ENCODE measurements at regions not wholly inside any gene's neighbourhood (a gene's known extent, or its start where the extent isn't known, plus 50 kb on each side); places are given as distances from the start of the nearest gene placed in this dataset.
"Not testable (repeated sequence)": the region's sequence is repeated elsewhere in the genome, so short reads cannot be mapped to it uniquely, and the experiment has no call there.

DNA sequence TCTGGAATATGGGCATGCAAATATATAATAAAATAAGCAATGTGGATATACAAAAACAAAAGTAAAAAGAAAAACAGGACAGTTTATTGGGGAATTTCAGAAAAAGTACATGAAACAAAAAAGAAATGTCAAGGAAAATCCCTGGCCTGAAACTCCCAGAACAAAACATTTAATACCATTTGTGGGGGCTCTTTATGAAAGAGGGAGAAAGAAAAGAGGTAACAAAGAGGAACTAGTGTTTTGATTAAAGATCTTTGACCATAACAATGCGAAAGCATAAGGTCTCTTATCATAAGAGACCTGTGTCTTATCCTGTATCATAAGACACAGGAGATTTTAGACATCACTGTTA is 88.6 kb upstream of the ARID1B start:
- no peak for DNase-seq (ENCODE audit: low spot score)

DNA sequence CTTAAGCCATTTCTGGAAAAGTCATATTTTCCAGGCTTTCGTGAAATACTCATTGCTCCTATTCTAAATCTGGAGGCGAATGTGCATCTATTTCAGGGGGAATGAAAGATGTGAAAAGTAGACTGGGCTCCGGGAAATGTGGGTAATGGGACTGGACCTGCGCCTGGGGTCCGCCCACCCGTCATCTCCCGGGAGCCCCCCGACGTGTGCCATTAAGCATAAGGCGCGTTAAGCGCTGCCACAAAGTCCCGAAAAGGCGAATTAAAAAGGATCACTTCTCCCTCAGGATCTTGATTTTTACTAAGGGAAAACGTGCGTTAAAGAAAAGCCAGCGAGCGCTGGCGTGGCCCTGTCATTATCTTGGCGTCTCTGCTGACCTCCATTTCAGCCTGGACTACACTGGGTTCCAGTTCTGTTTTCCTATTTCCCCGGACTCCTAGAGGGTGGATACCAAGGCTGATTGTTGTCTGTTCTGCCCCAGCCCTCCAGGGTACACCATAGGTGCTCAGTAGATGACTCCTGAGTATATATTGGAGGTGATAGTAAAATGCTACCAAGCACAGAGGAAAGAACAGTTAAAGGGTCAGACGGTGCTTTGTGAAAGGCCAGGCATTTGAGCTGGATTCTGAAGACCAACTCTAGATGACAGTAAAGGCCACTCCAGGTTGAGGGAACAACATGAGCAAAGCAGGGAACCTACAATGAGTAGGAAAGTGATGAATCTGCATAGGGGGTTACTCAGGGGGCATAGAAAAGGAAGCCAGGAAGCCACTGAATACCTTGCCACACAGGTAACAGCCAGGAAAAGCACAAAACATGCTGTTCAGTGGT is 89.2 kb upstream of the ARID1B start:
- peak; percentile 61 for DNase-seq (ENCODE audit: low spot score)

GRCh38 chr6:156686995-156687788 is 90.0 kb upstream of the ARID1B start:
- peak; percentile 74 for DNase-seq (ENCODE audit: low spot score)

DNA sequence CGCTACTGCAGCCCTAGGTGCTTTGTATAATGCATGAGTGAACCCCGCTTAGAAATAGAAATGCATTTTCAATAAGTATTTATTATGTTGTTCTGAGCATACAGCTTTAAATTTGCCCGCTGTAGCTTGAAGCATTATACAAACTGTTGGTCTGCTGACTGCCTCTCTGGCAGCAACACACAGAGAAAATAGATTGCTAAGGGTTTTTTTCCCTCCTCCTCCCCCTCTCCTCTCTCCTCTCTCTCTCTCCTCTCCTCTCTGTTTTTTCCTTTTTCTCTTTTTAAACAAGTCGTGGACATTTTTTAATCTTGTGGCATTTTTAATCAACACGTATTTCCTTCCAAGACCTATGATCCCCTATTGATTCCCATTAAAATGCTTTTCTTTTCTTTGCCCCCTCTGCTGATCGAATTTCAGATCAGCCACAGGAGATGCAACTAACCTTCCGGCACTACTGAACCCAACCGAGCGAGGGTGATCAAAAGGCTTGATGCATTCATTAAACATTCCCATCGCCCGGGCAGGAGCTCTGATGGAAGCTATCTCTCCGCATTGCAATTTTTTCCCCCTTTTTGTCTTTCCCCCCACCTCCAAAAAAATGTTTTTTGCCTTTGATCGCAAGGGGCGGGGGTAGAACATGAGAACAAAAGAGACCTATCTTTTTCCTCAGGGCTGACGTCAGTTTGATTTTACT is 90.7 kb upstream of the ARID1B start:
- peak; percentile 47 for DNase-seq (ENCODE audit: low spot score)

DNA sequence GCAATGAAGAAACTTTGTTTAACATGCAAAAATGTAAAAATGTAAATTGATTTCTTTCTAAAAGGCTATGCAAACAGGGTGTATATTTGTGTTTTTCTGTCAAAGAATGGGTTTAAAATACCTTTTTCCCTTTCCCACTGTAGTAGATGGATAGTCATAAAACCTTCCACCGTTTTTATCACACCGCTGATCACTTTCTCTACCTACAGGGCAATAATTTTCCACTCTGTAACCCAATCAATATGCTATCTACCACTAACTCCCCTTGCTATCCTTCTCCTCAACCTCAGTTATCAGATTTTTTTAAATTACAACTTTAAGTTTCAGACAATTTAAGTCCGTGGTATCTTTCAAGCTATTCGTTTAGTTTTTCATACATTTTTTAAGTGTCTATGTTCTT is 91.4 kb upstream of the ARID1B start:
- DNase-seq (ENCODE audit: low spot score) = no peak

- no peak for DNase-seq (ENCODE audit: low spot score)
Measured at GRCh38 chr6:156683821-156684220, 93.4 kb upstream of the ARID1B start.

- DNase-seq (ENCODE audit: low spot score) = no peak
Measured at GRCh38 chr6:156676721-156677120, 100.5 kb upstream of the ARID1B start.

DNA sequence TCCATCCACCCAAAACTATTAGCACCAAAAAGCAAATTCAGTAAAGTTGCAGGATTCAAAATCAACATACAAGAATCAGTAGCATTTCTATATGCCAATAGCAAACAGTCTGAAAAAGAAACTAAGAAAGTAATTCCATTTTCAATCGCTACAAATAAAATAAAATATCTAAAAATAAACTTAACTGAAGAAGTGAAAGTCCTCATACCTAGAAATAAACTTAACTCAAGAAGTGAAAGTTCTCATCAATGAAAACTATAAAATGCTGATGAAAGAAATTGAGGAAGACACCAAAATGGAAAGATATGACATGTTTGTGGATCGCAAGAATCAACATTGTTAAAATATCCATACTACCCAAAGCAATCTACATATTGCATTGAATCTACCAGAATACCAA is 103.0 kb upstream of the ARID1B start:
- DNase-seq (ENCODE audit: low spot score) = no peak

DNA sequence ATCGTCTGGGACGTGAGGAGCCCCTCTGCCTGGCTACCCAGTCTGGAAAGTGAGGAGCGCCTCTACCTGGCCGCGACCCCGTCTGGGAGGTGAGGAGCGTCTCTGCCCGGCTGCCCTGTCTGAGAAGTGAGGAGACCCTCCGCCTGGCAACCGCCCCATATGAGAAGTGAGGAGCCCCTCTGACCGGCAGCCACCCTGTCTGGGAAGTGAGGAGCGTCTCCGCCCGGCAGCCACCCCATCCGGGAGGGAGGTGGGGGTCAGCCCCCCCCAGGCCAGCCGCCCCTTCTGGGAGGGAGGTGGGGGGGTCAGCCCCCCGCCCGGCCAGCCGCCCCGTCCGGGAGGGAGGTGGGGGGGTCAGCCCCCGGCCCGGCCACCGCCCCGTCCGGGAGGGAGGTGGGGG is 107.1 kb upstream of the ARID1B start:
- not testable (repeated sequence) for DNase-seq (ENCODE audit: low spot score)

DNA sequence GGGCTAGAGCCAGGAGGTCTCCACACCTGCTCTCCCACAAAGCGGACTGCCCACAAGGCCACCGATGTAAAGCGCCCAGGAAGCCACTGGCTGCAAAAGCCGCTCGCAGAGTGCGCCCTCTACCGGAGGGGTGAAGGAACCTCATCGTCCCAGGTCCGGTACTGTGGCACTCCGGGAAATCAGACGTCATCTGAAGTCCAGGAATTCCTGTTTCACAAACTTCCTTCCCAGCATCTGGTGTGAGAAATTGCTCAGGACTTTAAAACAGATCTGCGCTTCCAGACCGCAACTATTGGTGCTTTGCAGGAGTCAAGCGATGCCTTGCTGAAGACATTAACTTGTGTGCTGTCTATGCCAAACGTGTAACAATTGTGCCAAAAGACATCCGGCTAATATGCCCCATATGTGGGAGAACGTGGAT is 115.1 kb upstream of the ARID1B start:
- DNase-seq (ENCODE audit: low spot score) = peak; percentile 42

- no peak for DNase-seq (ENCODE audit: low spot score)
Measured at GRCh38 chr6:156660389-156660788, 116.8 kb upstream of the ARID1B start.

DNA sequence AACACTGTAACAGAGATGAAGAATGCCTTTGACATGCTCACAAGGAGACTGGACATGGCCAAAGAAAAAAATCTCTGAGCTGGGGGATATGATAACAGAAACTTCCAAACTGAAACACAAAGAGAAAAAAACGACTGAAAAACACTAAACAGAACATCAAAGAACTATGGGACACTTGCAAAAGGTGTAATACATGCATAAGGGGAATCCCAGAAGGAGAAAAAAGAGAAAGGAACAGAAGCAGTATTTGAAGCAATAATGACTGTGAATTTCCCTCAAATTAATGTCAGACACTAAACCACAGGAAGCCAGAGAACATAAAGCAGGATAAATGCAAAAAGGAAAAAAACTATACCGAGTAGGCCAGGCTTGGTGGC is 117.4 kb upstream of the ARID1B start:
- no peak for DNase-seq (ENCODE audit: low spot score)

GRCh38 chr6:156658966-156659821 is 118.0 kb upstream of the ARID1B start:
- DNase-seq (ENCODE audit: low spot score) = no peak

DNA sequence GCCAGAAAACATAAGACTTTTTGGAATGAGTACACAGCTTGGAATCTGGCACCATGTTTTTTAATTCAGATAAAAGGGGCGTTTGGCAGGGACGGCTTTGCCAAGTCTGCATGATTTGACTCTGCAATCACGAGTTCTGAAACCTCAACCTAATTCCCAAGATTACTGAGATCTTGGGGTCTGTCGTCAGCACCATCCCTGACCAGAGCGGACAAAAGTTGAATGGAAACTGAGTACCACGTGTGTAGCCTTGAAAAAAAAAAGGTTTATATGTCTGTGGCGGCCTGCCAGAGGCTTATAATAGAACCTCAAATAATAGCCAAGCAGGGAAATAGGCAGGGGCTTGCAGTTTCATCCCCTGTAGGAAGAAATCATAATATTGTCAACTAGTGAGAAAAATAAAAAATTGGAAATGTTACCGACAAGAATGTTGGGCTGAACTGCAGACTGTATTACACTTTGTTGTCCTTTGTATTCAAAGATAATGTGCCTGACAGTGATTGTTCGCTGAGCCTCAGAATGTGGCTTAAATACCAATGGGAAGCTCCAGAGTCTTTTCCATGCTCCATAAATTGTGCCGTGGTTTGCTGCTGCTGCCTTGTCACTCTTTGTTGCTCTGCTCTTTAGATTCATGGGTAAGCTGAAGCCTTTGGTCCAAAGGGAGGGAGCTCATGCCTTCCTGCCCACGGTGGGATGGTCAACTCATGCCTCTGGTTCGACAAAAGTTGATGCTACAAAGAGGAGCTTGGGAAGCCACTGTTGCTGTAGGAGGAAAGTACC is 118.8 kb upstream of the ARID1B start:
- DNase-seq (ENCODE audit: low spot score) = no peak

GRCh38 chr6:156657296-156657695 is 119.9 kb upstream of the ARID1B start:
- DNase-seq (ENCODE audit: low spot score) = no peak

- no peak for DNase-seq (ENCODE audit: low spot score)
Measured at GRCh38 chr6:156654919-156655918, 122.0 kb upstream of the ARID1B start.

GRCh38 chr6:156652231-156652750 is 124.9 kb upstream of the ARID1B start:
- DNase-seq (ENCODE audit: low spot score) = no peak

DNA sequence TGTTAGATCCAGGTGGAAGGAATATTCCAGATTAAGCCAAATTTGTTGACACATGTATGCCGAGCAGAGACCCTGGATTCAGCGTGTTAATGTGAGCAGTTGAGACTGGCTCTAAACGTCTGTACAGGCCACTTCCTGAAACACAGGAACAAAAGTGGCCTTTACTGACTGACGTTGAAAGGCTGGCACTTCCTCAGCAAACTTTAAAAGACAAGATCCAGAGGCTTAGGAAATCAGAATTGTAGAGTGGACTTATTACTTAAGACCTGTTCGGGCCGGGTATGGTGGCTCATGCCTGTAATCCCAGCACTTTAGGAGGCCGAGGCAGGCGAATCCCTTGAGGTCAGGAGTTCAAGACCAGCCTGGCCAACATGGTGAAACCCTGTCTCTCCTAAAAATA is 125.7 kb upstream of the ARID1B start:
- no peak for DNase-seq (ENCODE audit: low spot score)

DNA sequence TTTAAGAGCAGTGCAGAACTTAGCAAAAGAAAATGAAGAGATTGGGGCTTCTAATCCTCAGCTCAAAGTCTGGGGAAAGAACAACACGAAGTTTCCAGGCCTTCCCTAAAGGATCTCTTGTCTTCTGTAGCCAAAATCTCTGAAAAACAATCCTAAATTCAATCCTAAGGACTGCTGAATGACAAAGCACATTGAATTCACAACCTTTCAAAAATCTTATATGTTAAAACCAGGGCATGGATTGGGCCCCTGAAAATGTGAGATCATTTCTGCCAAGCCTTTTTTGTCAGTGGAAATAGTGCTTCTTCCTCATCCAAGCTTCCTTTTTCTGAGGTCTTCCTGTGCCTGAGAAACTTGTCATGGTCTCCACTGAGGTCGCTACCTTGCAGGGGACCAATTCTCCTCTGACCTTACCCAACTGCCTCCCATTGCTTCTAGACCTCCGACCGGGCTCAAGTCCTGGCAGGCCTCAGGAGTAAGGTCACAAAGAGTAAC is 126.2 kb upstream of the ARID1B start:
- no peak for DNase-seq (ENCODE audit: low spot score)
